HG03280 (cell line): ENCODE measurements at regions not wholly inside any gene's neighbourhood (a gene's known extent, or its start where the extent isn't known, plus 50 kb on each side); places are given as distances from the start of the nearest gene placed in this dataset.

Source experiments
- ATAC-seq: cut with Tn5 transposase; IDR thresholded peaks from one replicate; pipeline ENCODE4 v1.9.1; 2021; ENCODE audit warnings: mild to moderate bottlenecking, moderate library complexity; ENCODE audit not compliant: unreplicated experiment

GRCh38 chr6:67292169-67292568 is 1342.9 kb upstream of the ADGRB3 start:
- ATAC-seq, result no peak

GRCh38 chr6:67287566-67287965 is 1347.5 kb upstream of the ADGRB3 start:
- no peak for ATAC-seq

- ATAC-seq, result no peak
Measured at GRCh38 chr6:67285770-67286495, 1349.1 kb upstream of the ADGRB3 start.

- no peak for ATAC-seq
Measured at GRCh38 chr6:67277312-67277711, 1357.8 kb upstream of the ADGRB3 start.

GRCh38 chr6:67265996-67266921 is 1368.8 kb upstream of the ADGRB3 start:
- no peak for ATAC-seq

- ATAC-seq, result no peak
Measured at GRCh38 chr6:67252663-67253062, 1382.4 kb upstream of the ADGRB3 start.

GRCh38 chr6:67248077-67248476 is 1387.0 kb upstream of the ADGRB3 start:
- no peak for ATAC-seq

- ATAC-seq, result no peak
Measured at GRCh38 chr6:67244037-67244436, 1391.0 kb upstream of the ADGRB3 start.

GRCh38 chr6:67237277-67237676 is 1397.8 kb upstream of the ADGRB3 start:
- no peak for ATAC-seq

GRCh38 chr6:67231092-67231491 is 1404.0 kb upstream of the ADGRB3 start:
- ATAC-seq, result no peak

GRCh38 chr6:67224989-67225388 is 1410.1 kb upstream of the ADGRB3 start:
- no peak for ATAC-seq

GRCh38 chr6:67221226-67221625 is 1413.9 kb upstream of the ADGRB3 start:
- ATAC-seq, result no peak

- no peak for ATAC-seq
Measured at GRCh38 chr6:67219346-67219745, 1415.7 kb upstream of the ADGRB3 start.

- no peak for ATAC-seq
Measured at GRCh38 chr6:67212584-67212983, 1422.5 kb upstream of the ADGRB3 start.

- ATAC-seq, result no peak
Measured at GRCh38 chr6:67210450-67210849, 1424.6 kb upstream of the ADGRB3 start.

GRCh38 chr6:67201563-67201962 is 1433.5 kb upstream of the ADGRB3 start:
- no peak for ATAC-seq

- ATAC-seq, result no peak
Measured at GRCh38 chr6:67200626-67201403, 1434.3 kb upstream of the ADGRB3 start.

GRCh38 chr6:67199425-67199824 is 1435.7 kb upstream of the ADGRB3 start:
- ATAC-seq, result no peak

- no peak for ATAC-seq
Measured at GRCh38 chr6:67190733-67191132, 1444.3 kb upstream of the ADGRB3 start.

- ATAC-seq, result no peak
Measured at GRCh38 chr6:67184405-67184804, 1450.7 kb upstream of the ADGRB3 start.

GRCh38 chr6:67175101-67175500 is 1460.0 kb upstream of the ADGRB3 start:
- no peak for ATAC-seq
